Stimulated activated CD8-positive, alpha-beta memory T cell treated with anti-CD3 and anti-CD28 coated beads, Interleukin-12 subunit alpha, Interleukin-12 subunit beta, amount 100 ng/mL, for 24 hours (primary cell): ENCODE measurements at regions not wholly inside any gene's neighbourhood (a gene's known extent, or its start where the extent isn't known, plus 50 kb on each side); places are given as distances from the start of the nearest gene placed in this dataset.
A peak's percentile ranks its signal among the peaks of the same experiment; 100 is the strongest.

Source experiments
- DNase-seq: peaks from one replicate; pipeline ENCODE4 v3.0.0-alpha.2; 2020; ENCODE audit errors: extremely low read depth

DNA sequence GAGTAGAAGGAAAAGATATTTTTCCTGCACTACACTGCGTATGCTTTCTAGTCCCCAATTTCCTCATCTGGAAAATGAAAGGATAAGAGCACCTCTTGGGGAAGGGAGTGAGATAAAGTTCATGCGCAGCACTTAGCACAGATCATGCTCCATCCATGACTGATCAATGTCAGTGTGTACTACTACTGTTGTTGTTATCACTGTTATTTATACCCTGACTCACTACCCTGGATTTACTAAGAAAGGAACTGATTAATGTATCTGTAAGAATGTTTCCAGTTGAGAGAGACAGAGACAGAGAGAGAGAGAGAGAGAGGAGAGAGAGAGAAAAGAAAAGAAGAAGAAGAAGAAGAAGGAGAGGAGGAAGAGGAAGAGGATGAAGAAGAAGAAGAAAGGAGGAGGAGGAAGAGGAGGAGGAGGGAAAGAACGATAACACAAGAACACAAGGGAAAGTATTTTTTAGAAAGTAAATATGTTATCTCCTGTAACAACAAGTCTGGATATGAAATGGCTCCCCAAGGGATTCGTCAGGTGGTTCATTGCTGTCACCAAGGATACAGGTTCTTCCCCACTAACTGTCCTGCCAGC lies 212.2 kb upstream of the PROK2 start:
- DNase-seq: no peak

- no peak for DNase-seq
These were observed 210.0 kb upstream of the PROK2 start for GRCh38 chr3:71994906-71995305.

DNA sequence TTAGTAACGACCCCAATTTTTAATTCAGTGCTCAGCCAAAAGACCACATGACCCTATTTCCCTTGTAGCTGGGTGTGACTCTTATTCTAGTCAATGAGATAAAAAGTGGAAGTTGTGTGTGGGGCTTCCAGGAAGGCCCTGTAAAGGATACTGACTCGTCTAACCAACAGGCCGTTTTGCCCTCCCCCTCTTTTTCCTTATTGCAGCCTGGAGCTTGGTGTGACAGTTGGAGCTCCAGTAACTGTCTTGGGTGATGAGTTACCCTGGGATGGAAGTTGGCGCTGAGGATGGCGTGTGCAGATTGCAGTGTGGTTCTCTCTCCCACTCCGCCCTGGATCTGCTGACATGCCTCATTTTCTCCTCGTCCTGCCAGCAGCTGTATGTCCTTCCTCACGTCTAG lies 209.3 kb upstream of the PROK2 start:
- no peak for DNase-seq

DNA sequence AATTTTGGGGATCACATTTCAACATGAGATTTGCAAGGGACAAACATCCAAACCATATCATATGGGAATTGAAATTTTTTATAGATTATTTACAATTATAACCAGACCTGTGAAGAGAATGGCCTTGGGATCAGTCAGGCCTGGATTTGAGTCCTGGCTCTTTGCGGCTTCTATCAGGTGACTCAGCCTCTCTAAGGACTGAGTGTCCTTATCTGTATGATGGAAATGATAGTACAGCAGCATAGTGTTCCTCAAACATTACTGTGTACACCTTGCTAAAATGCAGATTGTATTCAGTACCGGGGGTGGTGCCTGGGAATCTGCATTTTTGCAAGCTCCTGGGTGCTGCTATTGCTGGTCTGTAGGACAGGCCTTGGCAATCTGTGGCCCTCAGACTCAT lies 206.7 kb upstream of the PROK2 start:
- no peak for DNase-seq

- DNase-seq: no peak
These were observed 206.1 kb upstream of the PROK2 start for GRCh38 chr3:71991046-71991445.

DNA sequence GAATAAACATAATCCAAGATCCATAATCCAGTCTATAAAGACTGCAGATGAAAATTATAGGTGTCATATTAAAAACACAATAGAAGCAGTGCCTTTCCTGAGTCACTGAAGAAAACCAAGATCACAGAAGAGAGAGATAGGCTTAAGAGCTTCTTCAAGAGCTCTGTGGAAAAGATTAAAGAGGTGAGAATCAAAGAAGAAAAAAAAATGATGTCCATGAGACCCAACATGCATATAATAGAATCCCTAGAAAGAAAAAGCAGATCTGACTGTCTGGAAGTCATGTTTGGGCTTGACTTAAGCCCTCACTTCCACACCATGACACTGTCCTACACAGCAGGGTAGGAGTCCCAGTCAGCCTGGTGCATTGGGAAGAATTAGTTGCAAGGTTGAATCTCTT lies 205.6 kb upstream of the PROK2 start:
- no peak for DNase-seq

DNA sequence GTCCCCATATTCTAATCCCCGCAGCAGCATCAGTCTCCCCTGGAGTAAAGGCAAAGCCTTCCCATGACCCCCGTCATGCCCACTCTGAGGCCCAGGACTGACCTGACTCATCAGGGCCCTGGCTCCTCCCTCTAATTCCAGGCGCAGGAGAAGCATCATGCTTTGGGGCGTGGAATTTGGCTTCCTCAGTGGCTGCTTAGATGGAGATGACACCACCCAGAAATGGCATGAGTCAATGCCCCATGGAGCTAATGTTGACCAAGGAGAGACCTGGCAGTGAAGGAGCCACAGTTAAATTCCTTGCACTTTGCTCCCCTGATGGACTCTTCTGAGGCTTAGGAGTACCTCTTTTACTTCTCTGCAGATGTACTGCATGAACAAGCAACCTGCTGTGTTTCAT lies 204.2 kb upstream of the PROK2 start:
- no peak for DNase-seq

DNA sequence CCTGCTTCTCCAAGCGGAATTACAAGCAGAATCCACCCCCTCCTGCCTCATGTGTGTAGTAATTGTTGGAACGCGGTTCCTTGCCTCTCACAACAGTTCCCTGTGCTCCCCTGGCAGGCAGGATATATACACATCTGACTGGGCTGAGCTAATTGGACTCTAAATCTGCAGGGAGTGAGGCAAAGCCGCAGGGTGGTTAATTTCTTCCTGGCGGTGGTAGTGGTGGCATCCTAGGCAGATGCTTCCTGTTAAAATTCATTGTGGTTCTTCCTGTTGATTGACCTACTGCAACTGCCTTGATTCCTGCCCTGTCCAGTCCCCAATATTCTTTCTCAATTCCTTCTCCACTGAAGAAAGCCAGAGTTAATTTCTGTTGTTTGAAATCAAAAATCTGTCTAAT lies 202.9 kb upstream of the PROK2 start:
- no peak for DNase-seq

GRCh38 chr3:71987089-71987735 lies 202.3 kb upstream of the PROK2 start:
- DNase-seq: no peak

DNA sequence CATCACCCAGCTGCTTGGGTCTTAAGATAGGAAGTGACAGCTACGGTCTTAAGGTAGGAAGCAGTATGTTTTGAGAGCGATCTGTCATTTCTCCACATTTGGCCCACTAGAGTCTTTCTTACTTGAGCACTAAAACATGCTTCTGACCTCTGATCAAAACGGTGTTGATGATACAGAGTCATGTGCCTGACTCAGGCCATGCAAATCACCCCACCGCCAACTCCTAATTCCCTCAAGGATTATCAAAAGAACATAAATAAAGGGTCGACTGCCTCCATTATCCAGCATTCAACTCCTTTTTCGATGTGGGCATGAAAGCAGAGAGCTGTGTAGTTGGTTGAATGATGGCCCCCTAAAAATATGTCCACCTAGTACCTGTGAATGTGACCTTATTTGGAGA lies 201.7 kb upstream of the PROK2 start:
- no peak for DNase-seq

- no peak for DNase-seq
These were observed 200.1 kb upstream of the PROK2 start for GRCh38 chr3:71984843-71985613.

GRCh38 chr3:71983694-71984093 lies 198.7 kb upstream of the PROK2 start:
- DNase-seq: no peak

GRCh38 chr3:71982506-71983258 lies 197.7 kb upstream of the PROK2 start:
- peak; percentile 9 for DNase-seq

GRCh38 chr3:71979175-71979574 lies 194.2 kb upstream of the PROK2 start:
- DNase-seq: no peak

GRCh38 chr3:71978150-71978721 lies 193.3 kb upstream of the PROK2 start:
- no peak for DNase-seq

- DNase-seq: no peak
These were observed 192.6 kb upstream of the PROK2 start for GRCh38 chr3:71977525-71977924.

GRCh38 chr3:71975573-71975972 lies 190.6 kb upstream of the PROK2 start:
- DNase-seq: no peak

DNA sequence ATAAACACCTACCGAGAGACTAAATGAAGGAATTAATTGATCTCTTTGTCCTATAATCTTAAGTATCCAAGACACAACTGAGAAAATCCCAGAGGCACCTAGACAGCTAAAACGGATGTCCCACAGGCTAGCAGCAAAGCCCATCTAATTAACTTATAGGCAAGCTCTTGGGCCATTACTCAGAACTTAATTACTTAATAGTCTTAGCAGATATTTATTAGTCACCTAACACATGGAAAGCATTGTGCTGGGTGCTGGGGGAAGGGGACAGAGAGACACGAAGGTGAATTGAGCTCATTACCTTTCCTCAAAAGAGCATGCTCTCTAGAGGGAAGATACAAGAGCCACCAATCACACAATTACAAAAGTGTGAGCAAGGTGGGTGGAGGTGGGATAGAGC lies 189.8 kb upstream of the PROK2 start:
- DNase-seq: no peak

DNA sequence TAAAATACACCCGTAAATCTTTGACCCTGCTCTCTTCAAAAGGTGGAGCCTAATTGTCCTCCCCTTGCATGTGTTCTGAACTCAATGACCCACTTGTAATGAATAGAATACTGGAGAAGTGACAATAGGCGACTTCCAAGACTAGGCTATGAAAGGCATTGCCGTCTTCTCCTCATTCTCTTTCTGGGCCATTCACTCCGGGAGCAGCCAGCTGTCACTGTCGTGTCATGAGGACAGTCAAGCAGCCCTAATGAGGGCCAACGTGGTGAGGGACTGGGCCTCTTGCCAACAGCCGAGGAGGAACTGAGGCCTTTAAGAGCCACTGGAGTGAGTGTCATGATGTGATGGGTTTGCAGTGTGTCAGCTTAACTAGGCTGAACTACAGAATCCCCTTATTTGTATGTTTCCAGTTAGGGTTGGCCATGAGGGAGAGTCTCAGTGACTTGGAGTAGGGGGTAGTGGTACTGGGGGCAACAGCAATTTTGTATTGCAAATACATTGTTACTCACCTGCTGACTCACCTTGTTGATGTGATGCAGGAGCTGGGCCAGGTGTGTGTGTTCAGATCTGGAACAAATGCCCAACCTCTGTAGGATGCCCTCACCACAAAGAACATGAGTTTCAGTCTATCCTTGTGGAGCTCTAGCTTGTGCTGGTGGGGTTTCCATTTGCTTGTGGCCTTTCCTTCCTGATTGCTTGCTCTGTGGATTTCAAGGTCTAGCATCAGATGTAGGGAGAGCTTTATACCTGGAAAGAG lies 188.5 kb upstream of the PROK2 start:
- no peak for DNase-seq

DNA sequence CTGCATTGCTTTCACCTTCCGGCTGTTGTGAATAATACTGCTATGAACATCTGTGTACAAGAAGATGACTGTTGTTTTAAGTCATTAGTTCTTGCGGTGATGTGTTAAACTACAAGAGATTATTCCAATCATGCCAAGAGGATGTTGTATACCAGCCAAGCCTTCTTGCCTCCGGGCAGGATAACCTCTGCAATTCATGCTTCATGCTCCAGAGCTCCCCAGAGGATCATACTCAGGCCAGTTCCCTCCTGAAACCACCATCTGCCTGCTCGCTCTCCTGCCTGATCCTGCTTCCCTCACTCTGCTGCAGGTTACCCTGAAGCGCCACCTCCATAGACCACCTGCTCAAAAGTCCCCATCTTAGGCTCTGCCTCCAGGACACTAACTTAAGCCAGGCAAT lies 187.1 kb upstream of the PROK2 start:
- DNase-seq: no peak

DNA sequence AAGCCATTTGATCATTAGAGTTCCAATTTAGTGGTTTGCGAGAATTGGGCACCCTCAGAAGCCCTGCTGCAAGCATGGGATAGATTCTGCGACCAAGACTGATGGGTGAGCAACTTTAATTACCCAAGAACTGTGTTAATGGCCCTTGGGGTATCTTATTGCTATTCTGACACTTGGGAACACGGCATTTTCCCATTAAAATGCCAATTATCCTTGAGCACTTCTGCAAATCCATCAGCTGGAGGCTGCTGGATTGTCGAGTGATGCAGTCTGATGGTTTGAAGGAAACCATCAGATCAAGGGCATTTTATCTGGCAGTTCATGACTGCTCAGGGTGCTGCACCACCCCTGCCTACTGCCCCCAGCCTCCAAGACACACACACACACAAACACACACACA lies 183.6 kb upstream of the PROK2 start:
- no peak for DNase-seq
